ENCODE measurements at regions not wholly inside any gene's neighbourhood (a gene's known extent, or its start where the extent isn't known, plus 50 kb on each side); places are given as distances from the start of the nearest gene placed in this dataset.

DNA sequence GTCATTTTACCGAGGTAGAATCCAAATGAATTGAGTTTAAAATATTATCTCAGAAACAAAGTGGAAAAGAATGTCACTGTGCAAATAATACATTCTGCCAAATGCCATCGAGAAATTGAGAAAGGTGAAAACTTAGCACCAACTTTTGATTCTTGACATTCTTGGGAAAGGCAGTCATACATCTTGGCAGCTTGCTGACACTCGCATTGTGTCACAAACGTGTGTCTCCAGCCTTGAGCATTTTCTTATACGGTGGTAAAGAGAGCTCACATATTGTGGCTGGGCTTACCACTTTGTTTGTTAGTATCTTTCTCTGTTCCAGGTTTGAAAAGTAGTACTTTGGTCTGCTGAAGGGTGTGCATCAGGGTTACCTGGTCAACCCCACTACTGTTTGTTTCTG lies 1456.1 kb downstream of the BRINP3 start:
- no peak for TF ChIP-seq POLR2A (IDR thresholded peaks at IDR 0.05)
- TF ChIP-seq, protein P1, sequence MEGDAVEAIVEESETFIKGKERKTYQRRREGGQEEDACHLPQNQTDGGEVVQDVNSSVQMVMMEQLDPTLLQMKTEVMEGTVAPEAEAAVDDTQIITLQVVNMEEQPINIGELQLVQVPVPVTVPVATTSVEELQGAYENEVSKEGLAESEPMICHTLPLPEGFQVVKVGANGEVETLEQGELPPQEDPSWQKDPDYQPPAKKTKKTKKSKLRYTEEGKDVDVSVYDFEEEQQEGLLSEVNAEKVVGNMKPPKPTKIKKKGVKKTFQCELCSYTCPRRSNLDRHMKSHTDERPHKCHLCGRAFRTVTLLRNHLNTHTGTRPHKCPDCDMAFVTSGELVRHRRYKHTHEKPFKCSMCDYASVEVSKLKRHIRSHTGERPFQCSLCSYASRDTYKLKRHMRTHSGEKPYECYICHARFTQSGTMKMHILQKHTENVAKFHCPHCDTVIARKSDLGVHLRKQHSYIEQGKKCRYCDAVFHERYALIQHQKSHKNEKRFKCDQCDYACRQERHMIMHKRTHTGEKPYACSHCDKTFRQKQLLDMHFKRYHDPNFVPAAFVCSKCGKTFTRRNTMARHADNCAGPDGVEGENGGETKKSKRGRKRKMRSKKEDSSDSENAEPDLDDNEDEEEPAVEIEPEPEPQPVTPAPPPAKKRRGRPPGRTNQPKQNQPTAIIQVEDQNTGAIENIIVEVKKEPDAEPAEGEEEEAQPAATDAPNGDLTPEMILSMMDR (IDR thresholded peaks at IDR 0.05), result no peak

Measured in esophagus squamous epithelium (tissue), 4 donors.